ENCODE measurements at regions not wholly inside any gene's neighbourhood (a gene's known extent, or its start where the extent isn't known, plus 50 kb on each side); places are given as distances from the start of the nearest gene placed in this dataset.

DNA sequence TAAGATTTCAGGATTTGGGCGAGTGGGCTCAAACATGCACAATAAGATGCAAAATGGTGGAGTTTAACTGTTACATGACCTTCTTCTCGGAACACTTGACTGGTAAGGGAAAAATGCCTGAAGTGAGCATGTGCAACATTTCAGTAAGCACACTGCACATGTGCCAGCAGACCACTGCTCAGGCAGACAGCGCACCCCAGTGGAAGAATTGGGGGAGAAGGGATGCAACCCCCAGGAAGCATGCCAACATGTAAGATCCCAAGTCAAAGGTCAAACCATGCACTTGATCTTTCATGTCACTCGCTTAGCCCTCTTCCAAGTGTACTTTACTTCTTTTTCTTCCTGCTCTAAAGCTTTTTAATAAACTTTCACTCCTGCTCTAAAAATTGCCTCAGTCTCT is 256.3 kb downstream of the CENPC start:
- TF ChIP-seq EZH2phosphoT487 (conservative IDR thresholded peaks at IDR 0.05; ENCODE audit: low read length): no peak
- TF ChIP-seq, protein P1, sequence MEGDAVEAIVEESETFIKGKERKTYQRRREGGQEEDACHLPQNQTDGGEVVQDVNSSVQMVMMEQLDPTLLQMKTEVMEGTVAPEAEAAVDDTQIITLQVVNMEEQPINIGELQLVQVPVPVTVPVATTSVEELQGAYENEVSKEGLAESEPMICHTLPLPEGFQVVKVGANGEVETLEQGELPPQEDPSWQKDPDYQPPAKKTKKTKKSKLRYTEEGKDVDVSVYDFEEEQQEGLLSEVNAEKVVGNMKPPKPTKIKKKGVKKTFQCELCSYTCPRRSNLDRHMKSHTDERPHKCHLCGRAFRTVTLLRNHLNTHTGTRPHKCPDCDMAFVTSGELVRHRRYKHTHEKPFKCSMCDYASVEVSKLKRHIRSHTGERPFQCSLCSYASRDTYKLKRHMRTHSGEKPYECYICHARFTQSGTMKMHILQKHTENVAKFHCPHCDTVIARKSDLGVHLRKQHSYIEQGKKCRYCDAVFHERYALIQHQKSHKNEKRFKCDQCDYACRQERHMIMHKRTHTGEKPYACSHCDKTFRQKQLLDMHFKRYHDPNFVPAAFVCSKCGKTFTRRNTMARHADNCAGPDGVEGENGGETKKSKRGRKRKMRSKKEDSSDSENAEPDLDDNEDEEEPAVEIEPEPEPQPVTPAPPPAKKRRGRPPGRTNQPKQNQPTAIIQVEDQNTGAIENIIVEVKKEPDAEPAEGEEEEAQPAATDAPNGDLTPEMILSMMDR (IDR thresholded peaks at IDR 0.05; ENCODE audit: insufficient read depth, low read length, poor library complexity, severe bottlenecking): no peak
- Histone ChIP-seq H4K20me1 (ENCODE audit: low read depth, low read length) (no peaks in the 10 kb centered on the region), H3K36me3 (ENCODE audit: low read length) (no peaks in the 10 kb centered on the region), H3K9ac (ENCODE audit: low read length) (no peak overlapping the region), H3K4me3 (ENCODE audit: insufficient read depth, low read length, poor library complexity, severe bottlenecking) (no peak overlapping the region), H3K27me3 (ENCODE audit: low read length) (no peaks in the 10 kb centered on the region), H3F3A (ENCODE audit: insufficient read depth) (no peaks in the 10 kb centered on the region), H3K27ac (ENCODE audit: low read depth, low read length) (no peak overlapping the region), H3K4me2 (ENCODE audit: low read depth, low read length, poor library complexity, severe bottlenecking) (no peak overlapping the region), H2AFZ (ENCODE audit: low read depth, low read length, severe bottlenecking) (peak overlapping the region; percentile 6), H3K79me2 (ENCODE audit: insufficient read depth, low read length) (no peaks in the 10 kb centered on the region), H3K9me3 (ENCODE audit: insufficient read depth, low read length) (no peaks in the 10 kb centered on the region), H3K9me2 (replicated peaks; ENCODE audit: insufficient read depth, low read length) (no peaks in the 10 kb centered on the region)

DNA sequence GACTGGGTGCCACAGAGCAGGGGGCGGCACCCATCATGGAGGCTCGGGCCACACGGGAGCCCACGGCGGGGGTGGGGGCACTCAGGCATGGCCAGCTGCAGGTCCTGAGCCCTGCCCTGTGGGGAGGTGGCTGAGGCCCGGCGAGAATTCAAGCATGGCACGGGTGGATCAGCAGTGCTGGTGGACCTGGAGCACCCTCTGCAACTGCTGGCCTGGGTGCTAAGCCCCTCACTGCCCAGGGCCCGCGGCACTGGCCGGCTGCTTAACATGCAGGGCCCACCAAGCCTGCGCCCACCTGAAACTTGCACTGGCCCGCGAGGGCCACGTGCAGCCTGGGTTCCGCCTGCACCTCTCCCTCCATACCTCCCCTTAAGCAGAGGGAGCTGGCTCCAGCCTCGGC is 258.6 kb downstream of the CENPC start:
- Histone ChIP-seq H3F3A (ENCODE audit: insufficient read depth) (no peaks in the 10 kb centered on the region), H3K27ac (ENCODE audit: low read depth, low read length) (no peak overlapping the region), H3K36me3 (ENCODE audit: low read length) (no peaks in the 10 kb centered on the region), H3K9ac (ENCODE audit: low read length) (no peak overlapping the region), H4K20me1 (ENCODE audit: low read depth, low read length) (no peaks in the 10 kb centered on the region), H3K9me2 (replicated peaks; ENCODE audit: insufficient read depth, low read length) (no peaks in the 10 kb centered on the region), H2AFZ (ENCODE audit: low read depth, low read length, severe bottlenecking) (no peak overlapping the region), H3K4me2 (ENCODE audit: low read depth, low read length, poor library complexity, severe bottlenecking) (no peak overlapping the region), H3K9me3 (ENCODE audit: insufficient read depth, low read length) (no peaks in the 10 kb centered on the region), H3K27me3 (ENCODE audit: low read length) (no peaks in the 10 kb centered on the region), H3K79me2 (ENCODE audit: insufficient read depth, low read length) (no peaks in the 10 kb centered on the region), H3K4me3 (ENCODE audit: insufficient read depth, low read length, poor library complexity, severe bottlenecking) (no peak overlapping the region)
- TF ChIP-seq EZH2phosphoT487 (conservative IDR thresholded peaks at IDR 0.05; ENCODE audit: low read length): no peak
- TF ChIP-seq, protein P1 (IDR thresholded peaks at IDR 0.05; ENCODE audit: insufficient read depth, low read length, poor library complexity, severe bottlenecking): no peak

DNA sequence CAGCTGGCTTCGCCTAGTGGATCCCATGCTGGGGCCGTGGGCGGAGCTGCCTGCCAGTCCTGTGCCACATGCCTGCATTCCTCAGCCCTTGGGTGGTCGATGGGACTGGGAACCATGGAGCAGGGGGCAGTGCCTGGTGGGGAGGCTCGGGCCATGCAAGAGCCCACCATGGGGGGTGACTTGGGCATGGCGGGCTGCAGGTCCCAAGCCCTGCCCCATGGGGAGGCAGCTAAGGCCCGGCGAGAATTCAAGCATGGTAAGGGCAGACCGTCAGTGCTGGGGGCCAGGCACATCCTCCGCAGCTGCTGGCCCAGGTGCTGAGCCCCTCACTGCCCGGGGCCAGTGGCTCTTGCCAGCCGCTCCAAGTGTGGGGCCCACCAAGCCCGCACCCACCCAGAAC is 262.6 kb downstream of the CENPC start:
- Histone ChIP-seq H3K9ac (ENCODE audit: low read length) (no peak overlapping the region), H3K9me2 (replicated peaks; ENCODE audit: insufficient read depth, low read length) (no peaks in the 10 kb centered on the region), H3K9me3 (ENCODE audit: insufficient read depth, low read length) (no peaks in the 10 kb centered on the region), H3K36me3 (ENCODE audit: low read length) (no peaks in the 10 kb centered on the region), H3F3A (ENCODE audit: insufficient read depth) (no peaks in the 10 kb centered on the region), H3K4me3 (ENCODE audit: insufficient read depth, low read length, poor library complexity, severe bottlenecking) (no peak overlapping the region), H3K27ac (ENCODE audit: low read depth, low read length) (no peak overlapping the region), H4K20me1 (ENCODE audit: low read depth, low read length) (no peaks in the 10 kb centered on the region), H3K79me2 (ENCODE audit: insufficient read depth, low read length) (no peaks in the 10 kb centered on the region), H3K27me3 (ENCODE audit: low read length) (no peaks in the 10 kb centered on the region), H3K4me2 (ENCODE audit: low read depth, low read length, poor library complexity, severe bottlenecking) (no peak overlapping the region), H2AFZ (ENCODE audit: low read depth, low read length, severe bottlenecking) (no peak overlapping the region)
- no peak for TF ChIP-seq EZH2phosphoT487 (conservative IDR thresholded peaks at IDR 0.05; ENCODE audit: low read length)
- TF ChIP-seq, protein P1 (IDR thresholded peaks at IDR 0.05; ENCODE audit: insufficient read depth, low read length, poor library complexity, severe bottlenecking): no peak

All from SU-DHL-6 (cell line).